B cell (primary cell): ENCODE measurements at regions not wholly inside any gene's neighbourhood (a gene's known extent, or its start where the extent isn't known, plus 50 kb on each side); places are given as distances from the start of the nearest gene placed in this dataset.

Source experiments
- EZH2 ChIP-seq: IDR thresholded peaks from 2 replicates; pipeline ENCODE4 v1.6.1; 2012; ENCODE audit warnings: borderline replicate concordance, low read depth, mild to moderate bottlenecking, moderate library complexity, low read length; ENCODE audit not compliant: insufficient read depth, poor library complexity, severe bottlenecking
- TF ChIP-seq, protein P1 (sequence below): fragments of 200-600 bp; IDR thresholded peaks from one replicate; pipeline ENCODE4 v1.8.0; 2022; ENCODE audit warnings: antibody characterized with exemption, mild to moderate bottlenecking

DNA sequence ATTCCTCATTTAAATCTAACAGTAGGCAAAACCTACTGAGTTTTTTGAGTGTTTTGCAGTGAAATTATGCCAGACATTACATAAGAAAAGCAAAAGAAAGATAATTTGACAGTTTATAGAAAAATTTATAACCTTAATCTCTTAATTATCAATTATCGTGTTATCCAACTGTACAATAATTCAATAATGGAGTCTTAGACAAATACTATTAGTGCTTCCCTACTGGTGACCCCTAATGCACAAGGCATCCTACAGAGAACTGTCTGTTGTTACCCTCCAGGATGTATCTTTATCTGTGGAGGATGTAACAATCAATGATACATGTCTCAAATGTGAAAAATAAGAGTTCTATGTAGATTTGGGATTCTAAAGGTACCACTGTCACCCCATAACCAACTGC is 1687.6 kb downstream of the GRIK2 start:
- TF ChIP-seq, protein P1, sequence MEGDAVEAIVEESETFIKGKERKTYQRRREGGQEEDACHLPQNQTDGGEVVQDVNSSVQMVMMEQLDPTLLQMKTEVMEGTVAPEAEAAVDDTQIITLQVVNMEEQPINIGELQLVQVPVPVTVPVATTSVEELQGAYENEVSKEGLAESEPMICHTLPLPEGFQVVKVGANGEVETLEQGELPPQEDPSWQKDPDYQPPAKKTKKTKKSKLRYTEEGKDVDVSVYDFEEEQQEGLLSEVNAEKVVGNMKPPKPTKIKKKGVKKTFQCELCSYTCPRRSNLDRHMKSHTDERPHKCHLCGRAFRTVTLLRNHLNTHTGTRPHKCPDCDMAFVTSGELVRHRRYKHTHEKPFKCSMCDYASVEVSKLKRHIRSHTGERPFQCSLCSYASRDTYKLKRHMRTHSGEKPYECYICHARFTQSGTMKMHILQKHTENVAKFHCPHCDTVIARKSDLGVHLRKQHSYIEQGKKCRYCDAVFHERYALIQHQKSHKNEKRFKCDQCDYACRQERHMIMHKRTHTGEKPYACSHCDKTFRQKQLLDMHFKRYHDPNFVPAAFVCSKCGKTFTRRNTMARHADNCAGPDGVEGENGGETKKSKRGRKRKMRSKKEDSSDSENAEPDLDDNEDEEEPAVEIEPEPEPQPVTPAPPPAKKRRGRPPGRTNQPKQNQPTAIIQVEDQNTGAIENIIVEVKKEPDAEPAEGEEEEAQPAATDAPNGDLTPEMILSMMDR, result no peak
- no peak for TF ChIP-seq EZH2
